ENCODE measurements at regions not wholly inside any gene's neighbourhood (a gene's known extent, or its start where the extent isn't known, plus 50 kb on each side); places are given as distances from the start of the nearest gene placed in this dataset.

DNA sequence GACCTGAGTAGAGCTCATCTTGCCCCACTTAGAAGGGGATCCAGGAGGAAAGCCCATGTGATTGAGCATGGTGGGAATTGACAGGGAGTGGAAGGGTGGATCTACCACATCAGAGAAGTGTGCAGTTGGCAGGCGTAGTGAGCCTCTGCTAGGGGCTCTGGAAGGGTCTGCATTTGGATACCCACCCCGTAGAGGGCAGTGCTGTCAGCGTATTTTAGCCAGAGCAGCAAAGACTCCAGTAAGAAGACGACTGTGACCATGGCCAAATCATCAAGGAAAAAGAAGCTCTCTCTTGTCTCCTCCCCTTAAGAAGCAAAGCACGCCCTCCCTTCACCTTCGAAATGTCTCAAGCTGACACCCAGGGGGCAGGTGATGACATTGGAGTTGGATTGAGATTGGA is 68.8 kb upstream of the INHBA start:
- peaks cover 4% of the 10 kb centered on the region for H3K9me3 Mint-ChIP-seq
- DNase-seq (ENCODE audit: low spot score): peak; percentile 7
- H3K27ac Mint-ChIP-seq: no peak overlapping the region

DNA sequence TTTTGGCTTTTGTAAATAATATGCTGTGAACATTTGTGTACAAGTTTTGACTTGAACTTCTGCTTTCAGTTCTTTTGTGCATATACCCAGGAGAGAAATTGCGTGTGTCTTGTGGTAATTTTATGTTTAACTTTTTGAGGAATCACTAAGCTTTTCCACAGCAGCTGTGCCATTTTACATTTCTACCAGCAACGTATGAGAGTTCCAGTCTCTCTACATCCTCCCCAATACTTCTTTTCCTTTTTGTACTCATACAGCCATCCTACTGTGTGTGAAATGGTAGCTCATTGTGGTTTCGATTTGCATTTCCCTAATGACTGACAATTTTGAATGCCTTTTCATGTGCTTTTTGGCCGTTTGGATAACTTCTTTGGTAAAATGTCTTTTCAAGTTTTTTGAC is 66.3 kb upstream of the INHBA start:
- no peaks in the 10 kb centered on the region for H3K9me3 ChIP-seq (ENCODE audit: low read depth)
- H3K27ac Mint-ChIP-seq: no peak overlapping the region
- TF ChIP-seq EZH2 (IDR thresholded peaks at IDR 0.05) (no peak), EZH2phosphoT487 (IDR thresholded peaks at IDR 0.05) (no peak)
- TF ChIP-seq, protein P1, sequence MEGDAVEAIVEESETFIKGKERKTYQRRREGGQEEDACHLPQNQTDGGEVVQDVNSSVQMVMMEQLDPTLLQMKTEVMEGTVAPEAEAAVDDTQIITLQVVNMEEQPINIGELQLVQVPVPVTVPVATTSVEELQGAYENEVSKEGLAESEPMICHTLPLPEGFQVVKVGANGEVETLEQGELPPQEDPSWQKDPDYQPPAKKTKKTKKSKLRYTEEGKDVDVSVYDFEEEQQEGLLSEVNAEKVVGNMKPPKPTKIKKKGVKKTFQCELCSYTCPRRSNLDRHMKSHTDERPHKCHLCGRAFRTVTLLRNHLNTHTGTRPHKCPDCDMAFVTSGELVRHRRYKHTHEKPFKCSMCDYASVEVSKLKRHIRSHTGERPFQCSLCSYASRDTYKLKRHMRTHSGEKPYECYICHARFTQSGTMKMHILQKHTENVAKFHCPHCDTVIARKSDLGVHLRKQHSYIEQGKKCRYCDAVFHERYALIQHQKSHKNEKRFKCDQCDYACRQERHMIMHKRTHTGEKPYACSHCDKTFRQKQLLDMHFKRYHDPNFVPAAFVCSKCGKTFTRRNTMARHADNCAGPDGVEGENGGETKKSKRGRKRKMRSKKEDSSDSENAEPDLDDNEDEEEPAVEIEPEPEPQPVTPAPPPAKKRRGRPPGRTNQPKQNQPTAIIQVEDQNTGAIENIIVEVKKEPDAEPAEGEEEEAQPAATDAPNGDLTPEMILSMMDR (IDR thresholded peaks at IDR 0.05): no peak
- no peak overlapping the region for H3K27ac ChIP-seq
- no peak overlapping the region for H3K4me3 Mint-ChIP-seq
- peaks cover 4% of the 10 kb centered on the region for H3K27me3 Mint-ChIP-seq (ENCODE audit: insufficient read depth, low read depth)
- DNase-seq (ENCODE audit: low spot score): no peak
- no peak overlapping the region for H3K9ac ChIP-seq
- no peak overlapping the region for H3K4me2 ChIP-seq
- no peaks in the 10 kb centered on the region for H3K79me2 ChIP-seq (ENCODE audit: low read depth)
- no peaks in the 10 kb centered on the region for H3F3A ChIP-seq (ENCODE audit: low read depth)
- H3K27me3 ChIP-seq: no peaks in the 10 kb centered on the region
- H3K36me3 ChIP-seq: no peaks in the 10 kb centered on the region
- H3K4me1 ChIP-seq: no peaks in the 10 kb centered on the region
- no peaks in the 10 kb centered on the region for H3K4me1 Mint-ChIP-seq
- H3K9me3 Mint-ChIP-seq: peaks cover 5% of the 10 kb centered on the region
- H2AFZ ChIP-seq (replicated peaks): no peak overlapping the region
- H3K36me3 Mint-ChIP-seq: no peaks in the 10 kb centered on the region
- H3K4me3 ChIP-seq: no peak overlapping the region
- no peaks in the 10 kb centered on the region for H4K20me1 ChIP-seq (ENCODE audit: low read depth)

More for the DNA sequence above, 68.8 kb upstream of the INHBA start:
- TF ChIP-seq, protein P1 (IDR thresholded peaks at IDR 0.05): peak; percentile 10
- TF ChIP-seq EZH2phosphoT487 (IDR thresholded peaks at IDR 0.05): no peak
- no peaks in the 10 kb centered on the region for H3F3A ChIP-seq (ENCODE audit: low read depth)
- H3K27ac ChIP-seq: no peak overlapping the region
- no peaks in the 10 kb centered on the region for H3K9me3 ChIP-seq (ENCODE audit: low read depth)
- no peaks in the 10 kb centered on the region for H3K4me1 ChIP-seq
- H3K4me3 Mint-ChIP-seq: no peak overlapping the region
- H3K4me3 ChIP-seq: no peak overlapping the region
- H3K4me1 Mint-ChIP-seq: no peaks in the 10 kb centered on the region
- H4K20me1 ChIP-seq (ENCODE audit: low read depth): no peaks in the 10 kb centered on the region
- H3K79me2 ChIP-seq (ENCODE audit: low read depth): no peaks in the 10 kb centered on the region
- no peak overlapping the region for H3K9ac ChIP-seq
- peak overlapping the region; percentile 22 for H2AFZ ChIP-seq (replicated peaks)
- H3K27me3 Mint-ChIP-seq (ENCODE audit: insufficient read depth, low read depth): peaks cover 4% of the 10 kb centered on the region
- no peaks in the 10 kb centered on the region for H3K27me3 ChIP-seq
- H3K36me3 Mint-ChIP-seq: no peaks in the 10 kb centered on the region
- H3K36me3 ChIP-seq: no peaks in the 10 kb centered on the region
- H3K4me2 ChIP-seq: no peak overlapping the region

DNA sequence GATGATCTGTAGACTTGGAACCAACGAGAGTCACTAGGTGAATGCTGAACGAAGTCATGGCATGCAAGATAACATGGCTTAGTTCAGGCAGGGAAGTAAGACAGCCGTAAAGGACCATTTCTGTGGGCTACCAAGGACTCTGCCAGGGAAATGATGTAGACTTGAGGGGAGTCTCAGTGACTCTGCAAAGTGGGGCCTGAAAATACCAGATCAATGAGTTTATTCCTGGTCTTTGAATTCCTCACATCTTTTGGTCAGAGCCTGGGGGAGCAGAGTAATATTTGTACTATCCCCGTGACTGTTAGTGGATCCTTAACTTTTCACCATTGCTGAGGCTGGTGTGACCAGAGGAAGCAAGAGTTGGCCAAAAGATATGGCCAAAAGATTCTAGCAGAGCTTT is 60.7 kb upstream of the INHBA start:
- no peaks in the 10 kb centered on the region for H3K4me1 Mint-ChIP-seq
- no peaks in the 10 kb centered on the region for H3K9me3 ChIP-seq (ENCODE audit: low read depth)
- H3K27ac Mint-ChIP-seq: no peak overlapping the region
- DNase-seq (ENCODE audit: low spot score): no peak
- H3K4me3 ChIP-seq: no peak overlapping the region
- no peaks in the 10 kb centered on the region for H4K20me1 ChIP-seq (ENCODE audit: low read depth)
- H2AFZ ChIP-seq (replicated peaks): no peak overlapping the region
- H3K27me3 ChIP-seq: no peaks in the 10 kb centered on the region
- H3K27me3 Mint-ChIP-seq (ENCODE audit: insufficient read depth, low read depth): no peaks in the 10 kb centered on the region
- H3K9me3 Mint-ChIP-seq: peaks cover 9% of the 10 kb centered on the region
- H3K79me2 ChIP-seq (ENCODE audit: low read depth): no peaks in the 10 kb centered on the region
- no peak overlapping the region for H3K9ac ChIP-seq
- H3K36me3 ChIP-seq: no peaks in the 10 kb centered on the region
- H3K4me3 Mint-ChIP-seq: no peak overlapping the region
- H3K27ac ChIP-seq: no peak overlapping the region
- no peak overlapping the region for H3K4me2 ChIP-seq
- TF ChIP-seq, protein P1 (IDR thresholded peaks at IDR 0.05): no peak
- TF ChIP-seq EZH2phosphoT487 (IDR thresholded peaks at IDR 0.05) (no peak), EZH2 (IDR thresholded peaks at IDR 0.05) (no peak)
- no peaks in the 10 kb centered on the region for H3K4me1 ChIP-seq
- no peaks in the 10 kb centered on the region for H3F3A ChIP-seq (ENCODE audit: low read depth)
- no peaks in the 10 kb centered on the region for H3K36me3 Mint-ChIP-seq

All from neural progenitor cell (in vitro differentiated cells).